WTC11 (cell line): ENCODE measurements at regions not wholly inside any gene's neighbourhood (a gene's known extent, or its start where the extent isn't known, plus 50 kb on each side); places are given as distances from the start of the nearest gene placed in this dataset.

Experiments
- JUN ChIP-seq: sonication (generic); formaldehyde crosslinking; IDR thresholded peaks from 2 replicates; pipeline ENCODE4 v1.8.0; 2023; ENCODE audit warnings: mild to moderate bottlenecking, missing genetic modification reagents
- TF ChIP-seq, protein P1 (sequence below): sonication (generic); formaldehyde crosslinking; IDR thresholded peaks from 2 replicates; pipeline ENCODE4 v1.8.0; 2022; ENCODE audit warnings: mild to moderate bottlenecking, missing genetic modification reagents

DNA sequence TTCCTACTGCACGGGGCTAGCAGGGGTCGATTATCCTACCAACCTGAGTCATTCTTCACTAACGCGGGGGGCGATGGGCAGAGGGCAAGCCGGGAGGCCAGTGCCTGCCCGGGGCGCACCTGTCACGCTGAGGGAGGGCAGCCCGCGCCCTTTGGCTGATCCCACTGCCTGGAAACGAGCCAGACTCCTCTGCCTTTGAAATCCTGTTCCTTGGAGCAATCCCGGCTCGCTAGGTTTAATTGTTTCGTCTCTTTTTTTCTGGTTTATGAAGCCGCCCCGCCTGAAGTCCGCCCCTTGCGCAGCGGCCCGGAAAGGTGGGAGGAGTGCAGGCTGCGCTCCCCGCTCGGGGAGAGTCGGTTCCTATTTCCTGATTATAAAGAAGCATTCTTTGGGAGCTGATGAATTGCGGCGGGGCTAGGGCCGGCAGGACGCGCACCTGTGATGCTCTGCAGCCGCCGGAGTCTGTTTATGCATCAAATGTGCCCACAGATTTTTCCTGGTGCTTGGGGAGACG lies 484.2 kb downstream of the BCOR start:
- no peak for TF ChIP-seq JUN (CRISPR knock-in tag)
- TF ChIP-seq, protein P1, sequence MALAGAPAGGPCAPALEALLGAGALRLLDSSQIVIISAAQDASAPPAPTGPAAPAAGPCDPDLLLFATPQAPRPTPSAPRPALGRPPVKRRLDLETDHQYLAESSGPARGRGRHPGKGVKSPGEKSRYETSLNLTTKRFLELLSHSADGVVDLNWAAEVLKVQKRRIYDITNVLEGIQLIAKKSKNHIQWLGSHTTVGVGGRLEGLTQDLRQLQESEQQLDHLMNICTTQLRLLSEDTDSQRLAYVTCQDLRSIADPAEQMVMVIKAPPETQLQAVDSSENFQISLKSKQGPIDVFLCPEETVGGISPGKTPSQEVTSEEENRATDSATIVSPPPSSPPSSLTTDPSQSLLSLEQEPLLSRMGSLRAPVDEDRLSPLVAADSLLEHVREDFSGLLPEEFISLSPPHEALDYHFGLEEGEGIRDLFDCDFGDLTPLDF (CRISPR knock-in tag) = no peak
